HG02870 (cell line): ENCODE measurements at regions not wholly inside any gene's neighbourhood (a gene's known extent, or its start where the extent isn't known, plus 50 kb on each side); places are given as distances from the start of the nearest gene placed in this dataset.

Experiments
- ATAC-seq: cut with Tn5 transposase; IDR thresholded peaks from one replicate; pipeline ENCODE4 v1.9.1; 2021; ENCODE audit warnings: mild to moderate bottlenecking, moderate library complexity; ENCODE audit not compliant: unreplicated experiment

- no peak for ATAC-seq
These were observed 432.5 kb downstream of the GADD45G start for GRCh38 chr9:90037146-90037797.

- no peak for ATAC-seq
These were observed 434.0 kb downstream of the GADD45G start for GRCh38 chr9:90038763-90039162.

- ATAC-seq: no peak
These were observed 439.5 kb downstream of the GADD45G start for GRCh38 chr9:90044263-90044662.

- no peak for ATAC-seq
These were observed 439.9 kb downstream of the GADD45G start for GRCh38 chr9:90044710-90045151.

DNA sequence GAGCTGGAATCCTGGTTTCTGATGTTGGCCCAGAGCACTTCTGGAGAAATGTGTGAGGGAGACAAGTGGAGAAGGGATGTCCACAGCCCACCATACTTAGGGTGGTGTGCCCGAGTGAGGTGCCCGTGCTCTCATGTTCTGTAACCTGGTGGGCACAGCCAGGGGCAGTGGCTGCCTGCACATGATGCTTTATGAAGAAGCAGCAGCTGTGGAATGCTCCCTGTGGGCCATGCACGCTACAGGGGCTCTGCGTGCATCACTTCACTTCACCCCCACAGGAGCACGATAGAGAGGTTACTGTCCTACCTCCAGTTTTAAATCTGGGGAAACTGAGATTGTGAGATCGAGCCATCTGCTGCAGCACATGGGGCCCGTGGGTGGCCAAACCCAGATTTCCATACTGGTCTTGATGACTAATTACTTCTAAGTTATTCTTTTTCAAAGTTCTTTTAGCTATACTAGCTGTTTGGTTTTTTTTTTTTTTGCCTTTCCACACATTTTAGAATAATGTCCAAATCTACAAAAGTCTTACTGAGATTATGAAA, 441.6 kb downstream of the GADD45G start:
- ATAC-seq: no peak

GRCh38 chr9:90047828-90048227, 443.0 kb downstream of the GADD45G start:
- ATAC-seq: no peak

GRCh38 chr9:90052366-90052765, 447.6 kb downstream of the GADD45G start:
- no peak for ATAC-seq

GRCh38 chr9:90053027-90053426, 448.2 kb downstream of the GADD45G start:
- ATAC-seq: no peak

GRCh38 chr9:90054810-90055209, 450.0 kb downstream of the GADD45G start:
- no peak for ATAC-seq

DNA sequence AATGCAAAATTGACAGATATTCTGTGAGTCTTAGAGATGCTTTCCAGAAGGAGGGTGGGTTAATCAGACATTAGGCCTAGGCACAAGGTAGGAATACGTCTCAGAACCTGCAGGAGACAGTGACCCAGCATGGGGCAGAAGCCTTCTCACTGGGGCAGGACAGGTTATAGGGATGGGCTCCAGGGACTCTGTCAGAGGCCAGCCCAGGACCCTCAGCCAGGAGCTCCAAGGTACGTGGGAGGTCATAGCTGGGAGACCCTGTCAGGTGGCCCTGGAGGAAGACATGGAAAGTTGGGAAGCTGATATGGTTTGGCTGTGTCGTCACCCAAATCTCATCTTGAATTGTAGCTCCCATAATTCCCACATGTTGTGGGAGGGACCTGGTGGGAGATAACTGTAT, 450.4 kb downstream of the GADD45G start:
- ATAC-seq: no peak

GRCh38 chr9:90057361-90057760, 452.5 kb downstream of the GADD45G start:
- no peak for ATAC-seq

DNA sequence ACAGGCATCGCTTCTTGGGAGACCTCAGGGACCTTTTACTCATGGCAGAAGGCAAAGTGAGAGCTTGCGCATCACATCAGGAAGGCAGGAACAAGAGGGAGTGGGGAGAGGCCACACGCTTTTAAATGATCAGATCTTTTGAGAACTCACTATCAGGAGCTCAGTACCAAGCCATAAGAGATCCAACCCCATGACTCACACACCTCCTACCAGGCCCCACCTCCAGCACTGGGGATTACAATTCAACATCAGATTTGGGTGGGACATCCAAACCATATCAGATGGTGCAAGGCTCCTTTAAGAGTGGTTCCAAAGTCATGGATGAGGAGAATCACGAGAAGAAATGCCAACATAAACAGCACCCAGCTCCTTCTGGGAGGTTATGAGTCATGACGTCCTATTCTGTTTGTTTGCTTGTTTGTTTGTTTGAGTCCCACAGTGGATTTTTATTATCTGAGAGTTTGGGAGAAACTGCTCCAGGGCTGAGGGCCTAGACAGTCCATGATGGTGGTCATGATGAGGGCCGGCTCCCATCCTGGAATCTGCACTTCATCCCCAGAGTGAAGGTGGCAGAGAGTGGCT, 453.5 kb downstream of the GADD45G start:
- no peak for ATAC-seq

- no peak for ATAC-seq
These were observed 454.6 kb downstream of the GADD45G start for GRCh38 chr9:90059436-90059835.

DNA sequence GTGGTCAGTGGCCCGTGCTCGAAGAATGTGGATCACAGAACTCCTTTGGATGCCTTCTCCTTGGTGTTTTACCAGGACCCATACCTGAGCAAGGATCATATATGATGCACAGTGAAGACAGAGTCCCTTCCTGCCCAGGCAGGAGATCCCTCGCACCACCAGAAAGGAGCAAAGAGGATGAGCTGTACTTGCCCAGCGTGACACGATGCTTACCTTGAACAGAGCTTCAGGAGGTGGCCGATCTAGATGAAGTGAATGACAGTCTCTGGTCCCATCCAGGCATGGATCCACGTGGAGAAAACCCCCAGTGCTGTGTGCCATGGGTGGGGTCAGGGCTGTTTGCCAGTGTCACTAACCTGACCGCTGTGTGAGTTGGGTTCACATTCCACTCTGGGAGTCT, 455.4 kb downstream of the GADD45G start:
- ATAC-seq: no peak

GRCh38 chr9:90061187-90061586, 456.4 kb downstream of the GADD45G start:
- ATAC-seq: no peak

GRCh38 chr9:90062982-90063381, 458.2 kb downstream of the GADD45G start:
- ATAC-seq: no peak

GRCh38 chr9:90064248-90064647, 459.4 kb downstream of the GADD45G start:
- no peak for ATAC-seq

DNA sequence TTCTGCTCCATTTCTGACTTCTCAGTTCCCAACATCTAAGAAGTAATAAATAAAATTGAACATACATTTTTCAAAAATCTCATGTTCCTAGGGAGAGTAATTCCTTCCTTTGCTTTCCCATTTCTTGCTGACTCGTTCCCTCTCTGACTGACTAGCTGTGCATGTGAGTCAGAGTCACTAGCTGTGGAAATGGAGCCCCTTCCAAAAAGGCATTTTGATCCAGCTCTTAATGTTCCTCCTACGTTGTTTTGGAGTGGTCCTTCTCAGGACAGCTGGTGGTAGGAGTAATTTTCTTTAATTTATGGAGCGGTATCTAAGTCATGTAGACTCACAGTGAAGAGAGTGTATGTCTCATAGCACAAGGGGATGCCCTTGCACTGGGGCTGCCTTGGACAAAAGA, 460.2 kb downstream of the GADD45G start:
- no peak for ATAC-seq

DNA sequence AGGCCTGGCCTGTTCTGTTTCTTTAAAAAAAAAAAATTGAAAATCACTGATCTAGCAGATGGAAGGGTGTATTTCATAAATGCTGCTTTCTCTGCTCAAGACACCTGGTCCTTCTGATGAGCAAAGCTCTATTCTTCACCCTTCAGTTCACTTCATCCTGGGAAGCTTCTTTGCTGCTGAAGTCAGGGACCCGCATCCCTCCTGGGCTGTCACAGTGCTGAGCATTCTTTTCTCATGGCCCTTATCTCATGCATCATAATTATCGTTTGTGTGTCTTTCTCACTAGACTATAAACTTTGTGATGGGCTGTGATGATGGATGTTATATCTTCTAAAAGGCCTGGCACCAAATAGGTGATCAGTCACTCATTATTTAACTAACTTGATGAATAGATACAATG, 461.0 kb downstream of the GADD45G start:
- ATAC-seq: no peak

GRCh38 chr9:90069085-90069484, 464.3 kb downstream of the GADD45G start:
- ATAC-seq: no peak

DNA sequence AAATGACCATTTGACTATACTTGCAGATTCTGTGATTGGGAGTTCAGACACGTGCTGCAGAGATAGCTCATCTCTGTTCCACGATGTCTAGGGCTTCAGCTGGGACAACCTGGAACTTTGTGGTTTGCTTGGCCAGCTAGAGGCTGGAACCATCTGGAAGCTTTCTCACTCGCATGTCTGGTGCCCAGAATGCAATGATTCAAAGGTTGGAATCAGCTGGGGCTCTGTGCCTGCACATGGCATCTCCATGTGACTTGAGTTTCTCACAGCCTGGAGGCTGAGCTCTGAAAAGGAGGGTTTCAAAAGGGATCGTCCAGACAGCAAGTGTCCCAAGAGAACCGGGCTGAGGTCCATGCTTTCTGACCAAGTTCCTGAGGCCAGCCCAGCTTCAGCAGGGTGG, 465.2 kb downstream of the GADD45G start:
- no peak for ATAC-seq

GRCh38 chr9:90070469-90070868, 465.7 kb downstream of the GADD45G start:
- ATAC-seq: no peak
